A673 (cell line): ENCODE measurements at regions not wholly inside any gene's neighbourhood (a gene's known extent, or its start where the extent isn't known, plus 50 kb on each side); places are given as distances from the start of the nearest gene placed in this dataset.

ENCODE experiments used
- EZH2 ChIP-seq: fragments of 200-600 bp; sonication (generic); IDR thresholded peaks from 2 replicates; pipeline ENCODE4 v1.6.1; 2017; ENCODE audit warnings: borderline replicate concordance, low read depth, mild to moderate bottlenecking, mixed read lengths, antibody characterized with exemption, low read length; ENCODE audit not compliant: poor library complexity, severe bottlenecking
- TF ChIP-seq, protein P1 (sequence below): fragments of 300-800, 200-600 bp; sonication (generic); conservative IDR thresholded peaks from 2 replicates; pipeline ENCODE4 v1.5.1; 2017; ENCODE audit warnings: low read depth, mild to moderate bottlenecking, antibody characterized with exemption, low read length, moderate library complexity, mixed read lengths

DNA sequence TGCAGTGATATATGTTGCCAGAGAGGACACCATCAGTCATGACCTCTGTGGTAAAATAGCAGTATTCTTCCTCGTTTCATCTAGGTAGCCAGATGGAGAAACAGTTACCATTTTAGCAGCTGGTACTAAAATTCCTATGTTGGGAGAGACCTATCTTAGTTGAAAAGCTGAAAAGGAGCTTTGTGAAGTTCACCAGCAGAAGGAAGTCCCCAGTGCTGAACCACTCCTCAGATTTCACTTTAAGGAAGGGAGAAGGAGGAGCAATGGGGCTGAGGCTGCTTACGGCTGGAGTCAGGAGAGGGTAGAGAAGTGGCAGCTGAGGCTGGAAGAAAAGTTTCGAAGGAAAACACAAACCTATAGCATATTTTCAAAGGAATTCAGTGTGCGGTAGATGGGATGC lies 103.7 kb downstream of the ATXN3L start:
- TF ChIP-seq, protein P1, sequence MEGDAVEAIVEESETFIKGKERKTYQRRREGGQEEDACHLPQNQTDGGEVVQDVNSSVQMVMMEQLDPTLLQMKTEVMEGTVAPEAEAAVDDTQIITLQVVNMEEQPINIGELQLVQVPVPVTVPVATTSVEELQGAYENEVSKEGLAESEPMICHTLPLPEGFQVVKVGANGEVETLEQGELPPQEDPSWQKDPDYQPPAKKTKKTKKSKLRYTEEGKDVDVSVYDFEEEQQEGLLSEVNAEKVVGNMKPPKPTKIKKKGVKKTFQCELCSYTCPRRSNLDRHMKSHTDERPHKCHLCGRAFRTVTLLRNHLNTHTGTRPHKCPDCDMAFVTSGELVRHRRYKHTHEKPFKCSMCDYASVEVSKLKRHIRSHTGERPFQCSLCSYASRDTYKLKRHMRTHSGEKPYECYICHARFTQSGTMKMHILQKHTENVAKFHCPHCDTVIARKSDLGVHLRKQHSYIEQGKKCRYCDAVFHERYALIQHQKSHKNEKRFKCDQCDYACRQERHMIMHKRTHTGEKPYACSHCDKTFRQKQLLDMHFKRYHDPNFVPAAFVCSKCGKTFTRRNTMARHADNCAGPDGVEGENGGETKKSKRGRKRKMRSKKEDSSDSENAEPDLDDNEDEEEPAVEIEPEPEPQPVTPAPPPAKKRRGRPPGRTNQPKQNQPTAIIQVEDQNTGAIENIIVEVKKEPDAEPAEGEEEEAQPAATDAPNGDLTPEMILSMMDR, result no peak
- no peak for TF ChIP-seq EZH2
